ENCODE measurements at regions not wholly inside any gene's neighbourhood (a gene's known extent, or its start where the extent isn't known, plus 50 kb on each side); places are given as distances from the start of the nearest gene placed in this dataset.
A peak's percentile ranks its signal among the peaks of the same experiment; 100 is the strongest.

- no peak overlapping the region for H3K4me3 ChIP-seq
- H3K4me1 ChIP-seq: peaks cover 73% of the 10 kb centered on the region
- intact Hi-C loops (cut with micrococcal nuclease): no loop called here
These were observed 62.0 kb upstream of the CD93 start for GRCh38 chr20:23147964-23148730.

GRCh38 chr20:23147647-23147963 is 61.5 kb upstream of the CD93 start:
- Histone ChIP-seq H3K27ac (replicated peaks) (peak overlapping the region; percentile 73), H3K36me3 (no peaks in the 10 kb centered on the region), H3K4me3 (no peak overlapping the region), H3K27me3 (ENCODE audit: low read depth) (no peaks in the 10 kb centered on the region), H3K9me3 (replicated peaks) (no peaks in the 10 kb centered on the region), H3K4me1 (peaks cover 73% of the 10 kb centered on the region)
- no peak for DNase-seq
- TF ChIP-seq CTCF (IDR thresholded peaks at IDR 0.05; ENCODE audit: borderline replicate concordance): no peak
- intact Hi-C loops (cut with micrococcal nuclease): no loop called here

More at GRCh38 chr20:23147964-23148730, 62.0 kb upstream of the CD93 start:
- TF ChIP-seq CTCF (IDR thresholded peaks at IDR 0.05; ENCODE audit: borderline replicate concordance): no peak
- DNase-seq: no peak
- Histone ChIP-seq H3K27ac (replicated peaks) (peak overlapping the region; percentile 73), H3K9me3 (replicated peaks) (no peaks in the 10 kb centered on the region), H3K36me3 (no peaks in the 10 kb centered on the region), H3K27me3 (ENCODE audit: low read depth) (no peaks in the 10 kb centered on the region)

GRCh38 chr20:23146857-23147637 is 60.9 kb upstream of the CD93 start:
- no peak for TF ChIP-seq CTCF (IDR thresholded peaks at IDR 0.05; ENCODE audit: borderline replicate concordance)
- Histone ChIP-seq H3K4me3 (no peak overlapping the region), H3K4me1 (peaks cover 73% of the 10 kb centered on the region), H3K27me3 (ENCODE audit: low read depth) (no peaks in the 10 kb centered on the region), H3K36me3 (no peaks in the 10 kb centered on the region), H3K9me3 (replicated peaks) (no peaks in the 10 kb centered on the region), H3K27ac (replicated peaks) (peak overlapping the region; percentile 73)
- intact Hi-C loops (cut with micrococcal nuclease): no loop called here
- no peak for DNase-seq

- H3K4me3 ChIP-seq: no peak overlapping the region
- no peak overlapping the region for H3K27ac ChIP-seq (replicated peaks)
- H3K4me1 ChIP-seq: peaks cover 72% of the 10 kb centered on the region
- H3K27me3 ChIP-seq (ENCODE audit: low read depth): no peaks in the 10 kb centered on the region
- no peak for TF ChIP-seq CTCF (IDR thresholded peaks at IDR 0.05; ENCODE audit: borderline replicate concordance)
- no peak for DNase-seq
- H3K36me3 ChIP-seq: no peaks in the 10 kb centered on the region
- no peaks in the 10 kb centered on the region for H3K9me3 ChIP-seq (replicated peaks)
- intact Hi-C loops (cut with micrococcal nuclease): no loop called here
These were observed 60.1 kb upstream of the CD93 start for GRCh38 chr20:23146181-23146580.

GRCh38 chr20:23145281-23145700 is 59.2 kb upstream of the CD93 start:
- DNase-seq: no peak
- intact Hi-C loops (cut with micrococcal nuclease): no loop called here
- no peaks in the 10 kb centered on the region for H3K27me3 ChIP-seq (ENCODE audit: low read depth)
- no peak for TF ChIP-seq CTCF (IDR thresholded peaks at IDR 0.05; ENCODE audit: borderline replicate concordance)
- H3K27ac ChIP-seq (replicated peaks): no peak overlapping the region
- H3K4me3 ChIP-seq: no peak overlapping the region
- peaks cover 63% of the 10 kb centered on the region for H3K4me1 ChIP-seq
- no peaks in the 10 kb centered on the region for H3K36me3 ChIP-seq
- H3K9me3 ChIP-seq (replicated peaks): no peaks in the 10 kb centered on the region
